BE2C (cell line): ENCODE measurements at regions not wholly inside any gene's neighbourhood (a gene's known extent, or its start where the extent isn't known, plus 50 kb on each side); places are given as distances from the start of the nearest gene placed in this dataset.
A peak's percentile ranks its signal among the peaks of the same experiment; 100 is the strongest.
"Not testable (repeated sequence)": the region's sequence is repeated elsewhere in the genome, so short reads cannot be mapped to it uniquely, and the experiment has no call there.

ENCODE experiments used
- DNase-seq: peaks from one replicate; pipeline ENCODE4 v3.0.0-alpha.2; 2020
- H3K27me3 ChIP-seq: fragments of 250-450 bp; sonication (Bioruptor Pico); 2 replicates; pipeline ENCODE4 v1.5.1; 2020; ENCODE audit warnings: mild to moderate bottlenecking
- H3K36me3 ChIP-seq: fragments of 250-450 bp; sonication (Bioruptor Pico); 2 replicates; pipeline ENCODE4 v1.5.1; 2020; ENCODE audit warnings: mild to moderate bottlenecking
- H3K4me1 ChIP-seq: fragments of 250-450 bp; sonication (Bioruptor Pico); 2 replicates; pipeline ENCODE4 v1.5.1; 2020
- H3K4me3 ChIP-seq: 2 replicates; pipeline ENCODE4 v1.5.1; 2011; ENCODE audit warnings: low read depth, low read length
- H3K9me3 ChIP-seq: fragments of 250-450 bp; sonication (Bioruptor Pico); 2 replicates; pipeline ENCODE4 v1.5.1; 2020
- TF ChIP-seq, protein P1 (sequence below): IDR thresholded peaks from 2 replicates; pipeline ENCODE4 v1.5.1; 2012; ENCODE audit warnings: mild to moderate bottlenecking, low read depth, low read length

DNA sequence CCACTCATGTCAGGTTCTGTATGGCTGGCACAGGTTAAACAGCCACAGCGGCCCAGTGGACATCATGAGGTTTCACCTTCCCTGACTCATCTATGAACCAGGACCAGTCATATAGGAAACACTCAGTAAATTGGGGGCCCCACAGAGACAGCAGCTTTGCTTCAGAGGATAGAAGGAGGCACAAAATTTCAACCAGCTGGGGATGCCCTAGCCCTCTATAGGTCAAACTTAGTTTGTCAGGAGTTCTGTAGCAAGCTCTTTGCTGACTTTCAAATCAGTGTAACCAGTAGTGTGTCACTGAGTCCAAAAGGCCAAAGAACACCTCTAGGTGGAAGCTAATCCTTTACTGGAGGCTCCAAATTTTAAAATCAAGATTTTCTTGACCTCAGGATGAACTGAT lies 4157.8 kb upstream of the TPTE start:
- not testable (repeated sequence) for H3K27me3 ChIP-seq, DNase-seq, H3K36me3 ChIP-seq, H3K4me3 ChIP-seq, H3K4me1 ChIP-seq, H3K9me3 ChIP-seq

DNA sequence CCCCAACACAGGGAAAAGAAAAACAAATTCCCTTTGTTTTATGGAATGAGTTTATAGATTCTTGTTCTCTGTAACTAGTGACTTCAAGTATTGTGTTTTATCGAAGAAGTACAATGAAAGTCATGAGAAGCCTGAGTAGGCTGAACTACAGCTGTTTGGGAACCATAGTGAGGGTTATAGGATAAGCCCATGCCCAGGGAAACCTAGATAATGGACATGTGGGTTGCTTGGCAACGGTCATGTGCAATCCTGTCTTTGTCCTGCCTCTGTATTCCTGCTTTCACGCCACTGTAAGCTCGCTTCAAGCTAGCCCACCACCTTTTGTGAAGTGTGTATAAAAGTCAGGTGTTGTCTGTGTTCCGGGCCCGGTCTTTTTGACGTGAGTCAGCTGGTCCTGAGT lies 4152.6 kb upstream of the TPTE start:
- H3K9me3 ChIP-seq, H3K4me3 ChIP-seq: not testable (repeated sequence)

DNA sequence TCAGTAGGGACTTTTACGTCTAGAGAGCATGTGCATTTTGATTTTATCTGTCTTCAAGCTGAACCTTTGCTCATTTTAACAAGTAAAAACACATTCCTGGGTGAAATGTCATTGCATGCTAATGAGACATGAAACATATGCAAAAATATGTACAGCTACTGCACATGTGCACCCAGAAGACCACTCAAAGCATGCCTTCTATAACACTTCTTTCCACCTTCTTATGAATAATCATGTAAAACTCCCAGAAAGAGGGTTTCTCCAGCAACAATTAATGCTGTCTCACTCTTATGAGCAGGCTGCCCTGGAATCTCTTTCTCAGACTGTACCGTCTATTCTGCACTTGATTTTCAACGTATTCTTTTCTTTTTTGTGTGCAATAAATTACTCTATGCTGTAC lies 4148.1 kb upstream of the TPTE start:
- not testable (repeated sequence) for H3K27me3 ChIP-seq, H3K36me3 ChIP-seq, H3K4me1 ChIP-seq, H3K9me3 ChIP-seq, DNase-seq, H3K4me3 ChIP-seq

More for the DNA sequence above, 4152.6 kb upstream of the TPTE start:
- peak; percentile 35 for DNase-seq
- H3K27me3 ChIP-seq, H3K4me1 ChIP-seq, H3K36me3 ChIP-seq: not testable (repeated sequence)

DNA sequence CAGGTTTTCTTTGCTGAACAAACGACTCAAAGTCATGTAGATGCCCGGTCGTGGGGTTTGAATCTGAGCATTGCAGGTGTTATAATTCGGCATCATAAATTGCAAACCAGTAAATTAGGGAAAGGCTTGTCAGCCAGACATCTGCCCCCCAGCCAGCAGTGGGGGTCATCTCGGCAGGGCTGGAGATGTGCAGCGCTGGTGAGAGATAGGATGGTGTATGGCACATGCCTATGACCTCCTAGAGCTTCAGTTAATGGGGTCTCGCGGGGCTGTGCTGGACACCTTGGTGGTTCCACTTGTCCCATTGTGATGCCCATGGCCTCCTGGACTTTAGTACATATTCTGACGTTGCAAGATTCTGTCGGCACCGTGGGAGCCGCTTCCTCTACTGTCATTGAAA lies 4147.2 kb upstream of the TPTE start:
- peak; percentile 12 for DNase-seq
- not testable (repeated sequence) for H3K4me3 ChIP-seq, H3K27me3 ChIP-seq, H3K4me1 ChIP-seq, H3K9me3 ChIP-seq, H3K36me3 ChIP-seq
- TF ChIP-seq, protein P1, sequence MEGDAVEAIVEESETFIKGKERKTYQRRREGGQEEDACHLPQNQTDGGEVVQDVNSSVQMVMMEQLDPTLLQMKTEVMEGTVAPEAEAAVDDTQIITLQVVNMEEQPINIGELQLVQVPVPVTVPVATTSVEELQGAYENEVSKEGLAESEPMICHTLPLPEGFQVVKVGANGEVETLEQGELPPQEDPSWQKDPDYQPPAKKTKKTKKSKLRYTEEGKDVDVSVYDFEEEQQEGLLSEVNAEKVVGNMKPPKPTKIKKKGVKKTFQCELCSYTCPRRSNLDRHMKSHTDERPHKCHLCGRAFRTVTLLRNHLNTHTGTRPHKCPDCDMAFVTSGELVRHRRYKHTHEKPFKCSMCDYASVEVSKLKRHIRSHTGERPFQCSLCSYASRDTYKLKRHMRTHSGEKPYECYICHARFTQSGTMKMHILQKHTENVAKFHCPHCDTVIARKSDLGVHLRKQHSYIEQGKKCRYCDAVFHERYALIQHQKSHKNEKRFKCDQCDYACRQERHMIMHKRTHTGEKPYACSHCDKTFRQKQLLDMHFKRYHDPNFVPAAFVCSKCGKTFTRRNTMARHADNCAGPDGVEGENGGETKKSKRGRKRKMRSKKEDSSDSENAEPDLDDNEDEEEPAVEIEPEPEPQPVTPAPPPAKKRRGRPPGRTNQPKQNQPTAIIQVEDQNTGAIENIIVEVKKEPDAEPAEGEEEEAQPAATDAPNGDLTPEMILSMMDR, result peak; percentile 12; the same call in 1 of the 2 replicates

DNA sequence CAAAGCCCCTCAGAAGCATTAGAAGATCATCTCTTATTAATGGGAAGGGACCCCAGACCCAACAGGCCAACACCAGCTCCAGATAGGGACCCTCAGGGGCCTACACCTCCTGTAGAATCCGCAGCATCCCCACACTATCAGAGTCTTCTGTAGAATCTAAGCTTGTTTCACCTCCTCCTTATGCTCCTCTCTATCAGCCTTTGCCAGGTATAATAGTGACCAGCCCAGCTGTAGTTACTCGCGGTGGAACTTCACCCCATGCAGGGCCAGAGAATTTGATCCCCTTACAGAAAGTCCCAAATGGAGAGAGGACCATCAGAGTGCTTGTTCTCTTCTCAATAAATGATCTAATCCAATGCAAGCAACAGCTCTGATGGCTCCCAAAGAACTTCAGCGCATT lies 4146.5 kb upstream of the TPTE start:
- not testable (repeated sequence) for H3K4me3 ChIP-seq, DNase-seq, H3K9me3 ChIP-seq, H3K36me3 ChIP-seq, H3K27me3 ChIP-seq, H3K4me1 ChIP-seq

DNA sequence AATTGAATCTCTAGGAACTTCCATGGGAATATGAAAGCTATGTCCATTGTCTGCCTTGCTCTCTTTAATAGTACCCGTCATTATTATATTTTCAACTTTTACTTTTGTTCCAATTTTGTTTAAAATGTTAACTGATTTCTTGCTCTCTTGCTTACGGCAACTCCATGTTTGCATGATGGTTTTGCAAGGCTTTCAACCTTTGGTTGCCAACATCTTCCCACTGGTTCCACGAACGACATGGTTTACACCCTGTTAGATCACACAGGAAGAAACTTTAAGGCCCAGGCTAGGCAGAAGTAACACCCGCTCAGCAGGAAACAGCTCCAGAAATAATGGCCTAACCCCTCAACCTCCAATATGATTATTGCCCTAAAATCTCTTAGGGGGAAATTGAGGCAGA lies 4145.6 kb upstream of the TPTE start:
- not testable (repeated sequence) for H3K36me3 ChIP-seq, DNase-seq, H3K9me3 ChIP-seq, H3K4me1 ChIP-seq, H3K4me3 ChIP-seq, H3K27me3 ChIP-seq

DNA sequence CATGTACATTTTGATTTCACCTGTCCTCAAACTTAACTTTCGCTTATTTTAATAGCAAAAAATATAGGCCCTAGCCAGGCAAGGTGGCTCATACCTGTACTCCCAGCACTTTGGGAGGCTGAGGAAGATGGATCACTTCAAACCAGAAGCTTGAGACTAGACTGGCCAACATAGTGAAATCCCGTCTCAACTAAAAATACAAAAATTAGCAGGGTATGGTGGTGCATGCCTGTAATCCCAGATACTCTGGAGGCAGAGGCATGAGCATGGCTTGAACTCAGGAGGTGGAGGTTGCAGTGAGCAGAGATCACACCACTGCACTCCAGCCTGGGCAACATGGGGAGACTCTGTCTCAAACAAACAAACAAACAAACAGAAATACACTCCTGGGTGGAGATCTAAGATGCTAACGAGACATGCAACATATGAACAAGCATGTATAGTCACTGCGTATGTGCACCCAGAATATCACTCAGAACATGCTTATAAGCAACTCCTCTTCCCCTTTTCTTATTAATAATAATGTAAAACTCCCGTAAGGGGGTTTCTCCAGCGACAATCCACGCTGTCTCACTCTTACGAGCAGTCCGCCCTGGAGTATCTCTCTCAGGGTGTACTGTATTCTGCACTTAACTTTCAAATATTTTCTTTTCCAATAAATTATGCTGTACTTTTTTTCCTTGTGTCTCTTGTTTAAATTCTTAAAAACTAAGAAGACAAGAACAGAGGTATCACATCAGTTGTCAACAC lies 4144.9 kb upstream of the TPTE start:
- H3K4me1 ChIP-seq, H3K9me3 ChIP-seq, H3K4me3 ChIP-seq, H3K27me3 ChIP-seq, H3K36me3 ChIP-seq, DNase-seq: not testable (repeated sequence)
